Esophagus (tissue), 2 donors: ENCODE measurements at regions not wholly inside any gene's neighbourhood (a gene's known extent, or its start where the extent isn't known, plus 50 kb on each side); places are given as distances from the start of the nearest gene placed in this dataset.

Experiments used
- H3K27ac ChIP-seq, 2 donors: one replicate each; pipeline ENCODE4 v1.5.1; 2013; ENCODE audit warnings: low read depth in 2 of 2, mild to moderate bottlenecking in 2 of 2, inconsistent platforms in 1 of 2, low read length in 1 of 2, moderate library complexity in 1 of 2
- H3K27me3 ChIP-seq, 2 donors: one replicate each; pipeline ENCODE4 v1.6.1; 2013; ENCODE audit warnings: low read length in 2 of 2, control low read depth in 1 of 2, mild to moderate bottlenecking in 1 of 2; ENCODE audit not compliant: insufficient read depth in 2 of 2, control insufficient read depth in 1 of 2
- H3K36me3 ChIP-seq, 2 donors: one replicate each; pipeline ENCODE4 v1.6.1; 2013; ENCODE audit warnings: low read length in 1 of 2; ENCODE audit not compliant: control insufficient read depth in 2 of 2, insufficient read depth in 2 of 2
- H3K4me1 ChIP-seq, 2 donors: one replicate each; pipeline ENCODE4 v1.6.1; 2013; ENCODE audit warnings: low read length in 1 of 2; ENCODE audit not compliant: control insufficient read depth in 2 of 2, insufficient read depth in 2 of 2
- H3K4me3 ChIP-seq, 2 donors: one replicate each; pipeline ENCODE4 v1.5.1; 2013; ENCODE audit warnings: low read length in 2 of 2, mild to moderate bottlenecking in 2 of 2, low read depth in 1 of 2, moderate library complexity in 1 of 2
- H3K9me3 ChIP-seq, 2 donors: one replicate each; pipeline ENCODE4 v1.6.1; 2013; ENCODE audit warnings: mild to moderate bottlenecking in 2 of 2, low read depth in 1 of 2, low read length in 1 of 2, moderate library complexity in 1 of 2; ENCODE audit not compliant: control insufficient read depth in 2 of 2, insufficient read depth in 1 of 2
- WGBS, 2 donors: extraction: QIAGEN DNeasy Blood & Tissue Kit; methylation state at CpG; one replicate each; pipeline ENCODE4 v1.1.7; 2013; 5-methylcytosine and 5-hydroxymethylcytosine counted together
- donor health status: healthy with polysubstance abuse.
- donor health status: Bipolar disorder and iron deficiency.

GRCh38 chr17:27390540-27390939, 65.7 kb upstream of the KSR1 start:
- Histone ChIP-seq H3K4me1 (no peaks in the 10 kb centered on the region), H3K9me3 (no peaks in the 10 kb centered on the region), H3K4me3 (no peak overlapping the region), H3K27ac (no peak overlapping the region), H3K36me3 (no peaks in the 10 kb centered on the region), H3K27me3 (no peaks in the 10 kb centered on the region)
- WGBS, 2 donors = 87 to 88% methylated on average over 8 of the region's 8 CpGs

DNA sequence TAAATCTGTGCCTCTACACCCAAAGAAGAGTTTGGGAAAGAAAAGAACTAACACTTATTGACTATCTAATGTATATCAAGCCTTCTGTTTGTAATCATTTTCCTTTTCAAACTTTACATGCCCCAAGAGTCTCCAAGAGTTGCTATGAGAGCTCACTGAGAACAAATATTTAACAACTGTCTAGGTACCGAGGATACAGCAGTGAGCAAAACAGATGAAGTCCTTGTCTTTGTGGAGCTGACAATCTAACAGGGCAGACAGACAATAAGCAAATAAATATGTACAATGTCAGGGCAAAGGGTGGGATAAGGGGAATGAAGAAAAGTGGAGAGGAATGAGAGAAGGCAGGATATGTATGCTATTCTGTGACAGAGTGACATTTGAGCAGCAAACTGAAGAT, 64.8 kb upstream of the KSR1 start:
- Histone ChIP-seq H3K9me3 (no peaks in the 10 kb centered on the region), H3K27me3 (no peaks in the 10 kb centered on the region), H3K36me3 (no peaks in the 10 kb centered on the region), H3K4me1 (no peaks in the 10 kb centered on the region), H3K27ac (no peak overlapping the region), H3K4me3 (no peak overlapping the region)
- 75 to 88% methylated on average over 1 of the region's 1 CpG for WGBS, 2 donors

GRCh38 chr17:27396045-27396444, 60.2 kb upstream of the KSR1 start:
- Histone ChIP-seq H3K4me1 (no peaks in the 10 kb centered on the region), H3K4me3 (no peak overlapping the region), H3K27me3 (no peaks in the 10 kb centered on the region), H3K36me3 (no peaks in the 10 kb centered on the region), H3K9me3 (no peaks in the 10 kb centered on the region), H3K27ac (no peak overlapping the region)
- 67 to 85% methylated on average over 1 of the region's 1 CpG for WGBS, 2 donors

- no peak overlapping the region for H3K27ac ChIP-seq
- no peaks in the 10 kb centered on the region for H3K27me3 ChIP-seq
- no peaks in the 10 kb centered on the region for H3K36me3 ChIP-seq
- no peak overlapping the region for H3K4me3 ChIP-seq
- H3K4me1 ChIP-seq = no peaks in the 10 kb centered on the region
- WGBS, 2 donors = 2 to 8% methylated on average over 1 of the region's 1 CpG
- H3K9me3 ChIP-seq = no peaks in the 10 kb centered on the region
Measured at GRCh38 chr17:27396941-27397340, 59.3 kb upstream of the KSR1 start.

DNA sequence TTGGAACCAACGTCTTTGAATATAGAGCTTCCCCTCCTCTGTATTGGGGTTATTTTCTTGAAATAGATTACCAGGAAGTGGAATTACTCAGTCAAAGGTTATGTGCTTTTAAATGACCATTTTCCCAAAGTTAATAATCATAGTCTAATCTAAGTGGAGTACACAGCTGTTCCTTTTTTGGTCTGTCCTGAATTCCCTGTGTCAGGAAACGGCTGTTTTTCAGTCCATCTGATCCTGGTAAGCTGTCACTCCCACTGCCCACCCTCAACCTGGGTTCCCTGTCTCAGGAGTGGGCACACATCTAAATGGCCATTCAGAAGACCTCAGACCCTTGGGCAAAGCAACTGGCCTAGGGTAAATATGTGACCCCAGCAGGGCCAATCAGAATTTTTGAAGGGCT, 57.6 kb upstream of the KSR1 start:
- H3K27ac ChIP-seq = no peak overlapping the region
- no peaks in the 10 kb centered on the region for H3K27me3 ChIP-seq
- no peaks in the 10 kb centered on the region for H3K4me1 ChIP-seq
- no peaks in the 10 kb centered on the region for H3K36me3 ChIP-seq
- H3K9me3 ChIP-seq = no peaks in the 10 kb centered on the region
- 70 to 72% methylated on average over 2 of the region's 2 CpGs for whole genome bisulfite sequencing, 2 donors
- no peak overlapping the region for H3K4me3 ChIP-seq

- H3K9me3 ChIP-seq = no peaks in the 10 kb centered on the region
- H3K27me3 ChIP-seq = no peaks in the 10 kb centered on the region
- H3K4me1 ChIP-seq = no peaks in the 10 kb centered on the region
- 88 to 91% methylated on average over 6 of the region's 6 CpGs for WGBS, 2 donors
- H3K27ac ChIP-seq = no peak overlapping the region
- no peaks in the 10 kb centered on the region for H3K36me3 ChIP-seq
- no peak overlapping the region for H3K4me3 ChIP-seq
Measured at GRCh38 chr17:27400991-27401390, 55.3 kb upstream of the KSR1 start.

GRCh38 chr17:27402943-27403342, 53.3 kb upstream of the KSR1 start:
- H3K36me3 ChIP-seq = no peaks in the 10 kb centered on the region
- WGBS, 2 donors = 90 to 92% methylated on average over 5 of the region's 5 CpGs
- no peaks in the 10 kb centered on the region for H3K4me1 ChIP-seq
- H3K9me3 ChIP-seq = no peaks in the 10 kb centered on the region
- no peak overlapping the region for H3K4me3 ChIP-seq
- no peaks in the 10 kb centered on the region for H3K27me3 ChIP-seq
- no peak overlapping the region for H3K27ac ChIP-seq

DNA sequence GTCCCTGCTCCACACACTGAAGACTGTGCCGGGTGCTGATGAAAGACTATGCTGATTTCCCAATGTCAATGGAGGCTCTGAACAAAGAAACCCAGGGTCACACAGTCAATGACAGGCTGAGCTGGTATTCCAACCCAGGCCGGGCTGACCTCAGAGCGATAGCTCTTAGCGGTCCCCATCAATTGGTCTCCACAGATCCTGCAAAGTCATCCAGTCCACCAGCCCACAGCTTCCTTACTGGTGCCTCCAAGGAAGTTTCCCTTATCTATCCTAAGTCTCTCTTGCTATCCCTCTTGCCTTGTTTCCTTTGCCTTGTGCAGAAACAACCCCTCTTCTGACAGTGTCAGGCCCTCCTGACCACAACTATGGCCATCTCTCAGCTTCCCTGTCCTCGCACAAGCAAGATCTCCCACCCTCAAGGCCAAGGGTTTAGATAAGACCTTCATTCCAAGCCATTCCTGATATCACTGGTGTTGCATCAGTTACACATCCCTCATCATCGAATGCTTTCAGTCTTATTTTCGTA, 52.7 kb upstream of the KSR1 start:
- Histone ChIP-seq H3K27me3 (no peaks in the 10 kb centered on the region), H3K4me3 (no peak overlapping the region), H3K36me3 (no peaks in the 10 kb centered on the region), H3K4me1 (no peaks in the 10 kb centered on the region), H3K9me3 (no peaks in the 10 kb centered on the region), H3K27ac (no peak overlapping the region)
- WGBS, 2 donors = 93 to 97% methylated on average over 7 of the region's 7 CpGs

DNA sequence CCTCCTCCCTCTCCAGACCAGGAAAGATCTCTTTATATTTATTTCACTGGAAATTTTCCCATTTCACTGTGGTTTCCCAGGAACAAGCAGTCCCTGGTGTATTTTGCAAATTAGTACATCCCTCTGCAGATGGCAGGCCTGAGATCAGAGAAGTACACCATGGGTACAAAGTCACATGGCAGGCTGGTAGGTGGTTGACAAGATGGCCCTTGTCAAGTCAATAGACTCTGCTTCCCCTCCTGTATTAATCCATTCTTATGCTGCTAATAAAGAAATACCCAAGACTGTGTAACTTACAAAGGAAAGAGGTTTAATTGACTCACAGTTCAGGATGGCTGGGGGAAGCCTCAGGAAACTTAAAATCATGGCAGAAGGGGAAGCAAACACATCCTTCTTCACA, 51.6 kb upstream of the KSR1 start:
- H3K27me3 ChIP-seq = no peaks in the 10 kb centered on the region
- no peaks in the 10 kb centered on the region for H3K4me1 ChIP-seq
- H3K27ac ChIP-seq = no peak overlapping the region
- H3K36me3 ChIP-seq = no peaks in the 10 kb centered on the region
- no peaks in the 10 kb centered on the region for H3K9me3 ChIP-seq
- H3K4me3 ChIP-seq = no peak overlapping the region
